HepG2 (cell line): ENCODE measurements at regions not wholly inside any gene's neighbourhood (a gene's known extent, or its start where the extent isn't known, plus 50 kb on each side); places are given as distances from the start of the nearest gene placed in this dataset.

ENCODE experiments used
- ATAC-seq: fragments of 200-7000 bp; cut with Tn5 transposase; 3 replicates; pipeline ENCODE4 v1.9.1; 2020; ENCODE audit warnings: mild to moderate bottlenecking, moderate library complexity
- BruUV-seq: library from RNA; stranded (reverse); fragments of 400-500 nt; replicated peaks from 2 replicates; lab custom pipeline; 2021; lab: Mats Ljungman, UMichigan
- CTCF ChIA-PET: fragments of 300-600 bp; formaldehyde crosslinking; extraction: SDS; loops from one replicate; lab custom pipeline; 2021; ENCODE audit warnings: low total read pairs, inconsistent platforms, low intra/inter-chr PET ratio; lab: Yijun Ruan, JAX
- POLR2A ChIA-PET: fragments of 350-600 bp; sonication (Branson Sonifier 250); formaldehyde crosslinking; loops from one replicate; lab custom pipeline; 2020; ENCODE audit warnings: antibody characterized with exemption, inconsistent platforms; lab: Yijun Ruan, JAX
- DNase-seq: peaks from one replicate; pipeline ENCODE4 v3.0.0-alpha.2; 2015; ENCODE audit warnings: low spot score
- FAIRE-seq: peaks from 3 replicates; lab custom pipeline; 2011; peaks lifted over from hg19 to GRCh38; lab: Jason Lieb, UNC
- H2AFZ ChIP-seq: one replicate; pipeline ENCODE4 v1.6.1; 2011; ENCODE audit warnings: low read length, inconsistent platforms
- H3K27ac ChIP-seq: fragments of 300-600 bp; 3 replicates; pipeline ENCODE4 v1.8.0; 2011; ENCODE audit warnings: mixed run types, mild to moderate bottlenecking, mixed read lengths, low read length, inconsistent platforms; ENCODE audit not compliant: insufficient read depth; ENCODE audit errors: extremely low read length
- H3K27me3 ChIP-seq, 2 experiments: fragments of 200-600 bp in 1 of 2; 2 replicates in 1 of 2; 3 replicates in 1 of 2; pipeline versions ENCODE4 v1.6.0 to v1.8.0; 2011; ENCODE audit warnings: low read length in 2 of 2, mild to moderate bottlenecking in 2 of 2, moderate library complexity in 2 of 2, inconsistent platforms in 1 of 2; ENCODE audit not compliant: insufficient read depth in 2 of 2, control insufficient read depth in 1 of 2
- H3K36me3 ChIP-seq, 2 experiments: fragments of 200-600 bp in 1 of 2; replicated peaks in 1 of 2; 2 replicates in 1 of 2; 3 replicates in 1 of 2; pipeline versions ENCODE4 v1.5.1 to v1.8.0; 2011; ENCODE audit warnings: low read length in 2 of 2, inconsistent platforms in 1 of 2; ENCODE audit not compliant: insufficient read depth in 2 of 2, control insufficient read depth in 1 of 2
- H3K4me1 ChIP-seq: 2 replicates; pipeline ENCODE4 v1.5.1; 2012; ENCODE audit warnings: low read length, inconsistent platforms; ENCODE audit not compliant: insufficient read depth
- H3K4me2 ChIP-seq: 2 replicates; pipeline ENCODE4 v1.6.0; 2011; ENCODE audit warnings: low read depth, low read length, inconsistent platforms
- H3K4me3 ChIP-seq, 3 experiments: fragments of 200-600 bp in 1 of 3; sonication (generic), shearing (Covaris generic) in 1 of 3; replicated peaks in 1 of 3; 2 replicates each; pipeline ENCODE4 v1.5.1; 2011 to 2016; ENCODE audit warnings: low read length in 3 of 3, inconsistent platforms in 2 of 3, low read depth in 2 of 3, mild to moderate bottlenecking in 2 of 3, control low read depth in 1 of 3, mixed read lengths in 1 of 3; ENCODE audit not compliant: insufficient read depth in 1 of 3
- H3K79me2 ChIP-seq: one replicate; pipeline ENCODE4 v1.6.1; 2011; ENCODE audit warnings: low read length, inconsistent platforms; ENCODE audit not compliant: insufficient read depth
- H3K9ac ChIP-seq: 2 replicates; pipeline ENCODE4 v1.6.0; 2011; ENCODE audit warnings: mild to moderate bottlenecking, low read depth, low read length, inconsistent platforms; ENCODE audit not compliant: insufficient read depth
- H3K9me3 ChIP-seq: 2 replicates; pipeline ENCODE4 v1.5.1; 2012; ENCODE audit warnings: mild to moderate bottlenecking, low read length
- H4K20me1 ChIP-seq: 2 replicates; pipeline ENCODE4 v1.6.0; 2011; ENCODE audit warnings: inconsistent platforms, mild to moderate bottlenecking, low read length, moderate library complexity; ENCODE audit not compliant: insufficient read depth
- CAMTA2 ChIP-seq: sonication (generic); formaldehyde crosslinking; IDR thresholded peaks from 2 replicates; pipeline ENCODE4 v1.4.0; 2020; ENCODE audit warnings: mild to moderate bottlenecking, missing genetic modification reagents, borderline replicate concordance
- ELF1 ChIP-seq: sonication (generic); formaldehyde crosslinking; IDR thresholded peaks from 2 replicates; pipeline ENCODE4 v1.4.0; 2020; ENCODE audit warnings: missing genetic modification reagents
- JUN ChIP-seq: sonication (generic); formaldehyde crosslinking; IDR thresholded peaks from 2 replicates; pipeline ENCODE4 v1.4.0; 2020; ENCODE audit warnings: mild to moderate bottlenecking, missing genetic modification reagents
- JUND ChIP-seq: sonication (generic); formaldehyde crosslinking; IDR thresholded peaks from 2 replicates; pipeline ENCODE4 v1.8.0; 2022; ENCODE audit warnings: mild to moderate bottlenecking, missing genetic modification reagents
- MAX ChIP-seq: IDR thresholded peaks from 2 replicates; pipeline ENCODE4 v1.6.1; 2012; ENCODE audit warnings: inconsistent platforms
- NFYB ChIP-seq: sonication (generic); formaldehyde crosslinking; IDR thresholded peaks from 2 replicates; pipeline ENCODE4 v1.4.0; 2020; ENCODE audit warnings: missing genetic modification reagents
- NR2C2 ChIP-seq: sonication (generic); formaldehyde crosslinking; IDR thresholded peaks from 2 replicates; pipeline ENCODE4 v1.4.0; 2020; ENCODE audit warnings: missing genetic modification reagents, mild to moderate bottlenecking, moderate library complexity, borderline replicate concordance
- SKIL ChIP-seq: sonication (generic); formaldehyde crosslinking; IDR thresholded peaks from 2 replicates; pipeline ENCODE4 v1.8.0; 2022; ENCODE audit warnings: missing genetic modification reagents, mild to moderate bottlenecking, moderate library complexity, borderline replicate concordance
- TGIF2 ChIP-seq: IDR thresholded peaks from 2 replicates; pipeline ENCODE4 v1.6.1; 2016; ENCODE audit warnings: control low read depth, missing compliant biosample characterization
- ZNF136 ChIP-seq: sonication (generic); formaldehyde crosslinking; IDR thresholded peaks from 2 replicates; pipeline ENCODE4 v1.8.1; 2022; ENCODE audit warnings: low read depth, mild to moderate bottlenecking, moderate library complexity, missing genetic modification reagents
- ZNF619 ChIP-seq: sonication (generic); formaldehyde crosslinking; IDR thresholded peaks from 2 replicates; pipeline ENCODE4 v1.4.0; 2020; ENCODE audit warnings: mild to moderate bottlenecking, missing genetic modification reagents
- ZNF713 ChIP-seq: sonication (generic); formaldehyde crosslinking; IDR thresholded peaks from 2 replicates; pipeline ENCODE4 v1.4.0; 2020; ENCODE audit warnings: mild to moderate bottlenecking, missing genetic modification reagents
- in situ Hi-C: cut with HindIII; loops from 2 replicates; pipeline ENCODE4 v1.10.0; 2017; ENCODE audit warnings: low pct_unique_long_range_greater_than_20kb; ENCODE audit not compliant: extremely low pct_ligation_motif_present
- intact Hi-C: fragments of 100-400 bp; cut with micrococcal nuclease; formaldehyde crosslinking; loops from one replicate; pipeline ENCODE4 v1.10.0; 2022; ENCODE audit not compliant: unreplicated experiment
- TF ChIP-seq, protein P1 (sequence below): sonication (generic); formaldehyde crosslinking; IDR thresholded peaks from 2 replicates; pipeline ENCODE4 v1.4.0; 2020; ENCODE audit warnings: low read depth, missing genetic modification reagents
- TF ChIP-seq, protein P2 (sequence below): sonication (generic); formaldehyde crosslinking; IDR thresholded peaks from 2 replicates; pipeline ENCODE4 v1.5.0; 2020; ENCODE audit warnings: mild to moderate bottlenecking, low read depth, missing genetic modification reagents, borderline replicate concordance
- TF ChIP-seq, protein P3 (sequence below): IDR thresholded peaks from 2 replicates; pipeline ENCODE4 v1.6.1; 2016; ENCODE audit warnings: control low read depth
- TF ChIP-seq, protein P4 (sequence below): sonication (generic); formaldehyde crosslinking; IDR thresholded peaks from 2 replicates; pipeline ENCODE4 v1.8.1; 2023; ENCODE audit warnings: mild to moderate bottlenecking, inconsistent platforms, moderate library complexity, missing genetic modification reagents, borderline replicate concordance

DNA sequence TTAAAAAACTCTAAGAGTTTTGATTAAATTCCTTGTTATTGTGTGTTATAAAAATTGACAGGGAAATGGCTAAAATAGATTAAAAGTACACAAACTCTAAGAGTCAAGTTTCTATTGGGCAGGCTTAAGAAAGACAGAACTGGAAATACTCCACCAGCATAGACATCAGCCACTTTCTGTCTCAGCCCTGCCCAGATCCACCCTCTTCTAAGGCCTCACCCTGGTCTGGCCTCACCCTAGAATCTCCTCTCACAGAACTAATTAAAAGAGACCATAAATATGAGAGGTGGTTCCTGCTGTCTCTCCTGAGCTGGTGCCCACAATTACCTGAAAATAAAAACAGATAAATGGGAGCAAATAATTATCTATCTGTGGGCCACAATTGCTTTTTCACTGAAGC, 1951.0 kb downstream of the TP53TG3F start:
- no peaks in the 10 kb centered on the region for H3K27me3 ChIP-seq
- peaks cover 86% of the 10 kb centered on the region for H3K9me3 ChIP-seq
- no peaks in the 10 kb centered on the region for H3K79me2 ChIP-seq
- BruUV-seq, result no TSS peak
- no peak overlapping the region for H3K9ac ChIP-seq
- H3K4me2 ChIP-seq, result no peak overlapping the region
- H3K4me3 ChIP-seq, result no peak overlapping the region
- H3K27ac ChIP-seq, result no peak overlapping the region
- ChIA-PET POLR2A (no interaction called here), CTCF (no interaction called here)
- DNase-seq (no peak), ATAC-seq (no peak), FAIRE-seq (no peak)
- intact Hi-C loops (no loop called here), in situ Hi-C loops (no loop called here)
- H3K4me1 ChIP-seq, result no peaks in the 10 kb centered on the region
- no peak overlapping the region for H2AFZ ChIP-seq
- H4K20me1 ChIP-seq, result no peaks in the 10 kb centered on the region
- no peaks in the 10 kb centered on the region for H3K36me3 ChIP-seq
- TF ChIP-seq NFYB (no peak), CAMTA2 (CRISPR knock-in tag) (no peak), MAX (no peak), SKIL (CRISPR knock-in tag) (no peak), ELF1 (CRISPR knock-in tag) (no peak), ZNF619 (CRISPR knock-in tag) (no peak), ZNF136 (CRISPR knock-in tag) (no peak), JUND (CRISPR knock-in tag) (no peak), ZNF713 (CRISPR knock-in tag) (no peak), JUN (CRISPR knock-in tag) (no peak), NR2C2 (CRISPR knock-in tag) (no peak), TGIF2 (CRISPR knock-in tag) (no peak)
- TF ChIP-seq, protein P1, sequence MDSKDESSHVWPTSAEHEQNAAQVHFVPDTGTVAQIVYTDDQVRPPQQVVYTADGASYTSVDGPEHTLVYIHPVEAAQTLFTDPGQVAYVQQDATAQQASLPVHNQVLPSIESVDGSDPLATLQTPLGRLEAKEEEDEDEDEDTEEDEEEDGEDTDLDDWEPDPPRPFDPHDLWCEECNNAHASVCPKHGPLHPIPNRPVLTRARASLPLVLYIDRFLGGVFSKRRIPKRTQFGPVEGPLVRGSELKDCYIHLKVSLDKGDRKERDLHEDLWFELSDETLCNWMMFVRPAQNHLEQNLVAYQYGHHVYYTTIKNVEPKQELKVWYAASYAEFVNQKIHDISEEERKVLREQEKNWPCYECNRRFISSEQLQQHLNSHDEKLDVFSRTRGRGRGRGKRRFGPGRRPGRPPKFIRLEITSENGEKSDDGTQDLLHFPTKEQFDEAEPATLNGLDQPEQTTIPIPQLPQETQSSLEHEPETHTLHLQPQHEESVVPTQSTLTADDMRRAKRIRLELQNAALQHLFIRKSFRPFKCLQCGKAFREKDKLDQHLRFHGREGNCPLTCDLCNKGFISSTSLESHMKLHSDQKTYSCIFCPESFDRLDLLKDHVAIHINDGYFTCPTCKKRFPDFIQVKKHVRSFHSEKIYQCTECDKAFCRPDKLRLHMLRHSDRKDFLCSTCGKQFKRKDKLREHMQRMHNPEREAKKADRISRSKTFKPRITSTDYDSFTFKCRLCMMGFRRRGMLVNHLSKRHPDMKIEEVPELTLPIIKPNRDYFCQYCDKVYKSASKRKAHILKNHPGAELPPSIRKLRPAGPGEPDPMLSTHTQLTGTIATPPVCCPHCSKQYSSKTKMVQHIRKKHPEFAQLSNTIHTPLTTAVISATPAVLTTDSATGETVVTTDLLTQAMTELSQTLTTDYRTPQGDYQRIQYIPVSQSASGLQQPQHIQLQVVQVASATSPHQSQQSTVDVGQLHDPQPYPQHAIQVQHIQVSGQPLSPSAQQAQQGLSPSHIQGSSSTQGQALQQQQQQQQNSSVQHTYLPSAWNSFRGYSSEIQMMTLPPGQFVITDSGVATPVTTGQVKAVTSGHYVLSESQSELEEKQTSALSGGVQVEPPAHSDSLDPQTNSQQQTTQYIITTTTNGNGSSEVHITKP, result no peak
- TF ChIP-seq, protein P2, sequence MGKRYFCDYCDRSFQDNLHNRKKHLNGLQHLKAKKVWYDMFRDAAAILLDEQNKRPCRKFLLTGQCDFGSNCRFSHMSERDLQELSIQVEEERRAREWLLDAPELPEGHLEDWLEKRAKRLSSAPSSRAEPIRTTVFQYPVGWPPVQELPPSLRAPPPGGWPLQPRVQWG (CRISPR knock-in tag), result no peak
- TF ChIP-seq, protein P3, sequence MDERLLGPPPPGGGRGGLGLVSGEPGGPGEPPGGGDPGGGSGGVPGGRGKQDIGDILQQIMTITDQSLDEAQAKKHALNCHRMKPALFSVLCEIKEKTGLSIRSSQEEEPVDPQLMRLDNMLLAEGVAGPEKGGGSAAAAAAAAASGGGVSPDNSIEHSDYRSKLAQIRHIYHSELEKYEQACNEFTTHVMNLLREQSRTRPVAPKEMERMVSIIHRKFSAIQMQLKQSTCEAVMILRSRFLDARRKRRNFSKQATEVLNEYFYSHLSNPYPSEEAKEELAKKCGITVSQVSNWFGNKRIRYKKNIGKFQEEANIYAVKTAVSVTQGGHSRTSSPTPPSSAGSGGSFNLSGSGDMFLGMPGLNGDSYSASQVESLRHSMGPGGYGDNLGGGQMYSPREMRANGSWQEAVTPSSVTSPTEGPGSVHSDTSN (CRISPR knock-in tag), result no peak
- TF ChIP-seq, protein P4, sequence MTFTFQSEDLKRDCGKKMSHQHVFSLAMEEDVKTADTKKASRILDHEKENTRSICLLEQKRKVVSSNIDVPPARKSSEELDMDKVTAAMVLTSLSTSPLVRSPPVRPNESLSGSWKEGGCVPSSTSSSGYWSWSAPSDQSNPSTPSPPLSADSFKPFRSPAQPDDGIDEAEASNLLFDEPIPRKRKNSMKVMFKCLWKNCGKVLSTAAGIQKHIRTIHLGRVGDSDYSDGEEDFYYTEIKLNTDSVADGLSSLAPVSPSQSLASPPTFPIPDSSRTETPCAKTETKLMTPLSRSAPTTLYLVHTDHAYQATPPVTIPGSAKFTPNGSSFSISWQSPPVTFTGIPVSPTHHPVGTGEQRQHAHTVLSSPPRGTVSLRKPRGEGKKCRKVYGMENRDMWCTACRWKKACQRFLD (CRISPR knock-in tag), result no peak
